Endothelial cell of umbilical vein (primary cell): ENCODE measurements at regions not wholly inside any gene's neighbourhood (a gene's known extent, or its start where the extent isn't known, plus 50 kb on each side); places are given as distances from the start of the nearest gene placed in this dataset.

Experiments used
- BruUV-seq: library from RNA; stranded (reverse); fragments of 400-500 nt; replicated peaks from 2 replicates; lab custom pipeline; 2021; lab: Mats Ljungman, UMichigan
- CTCF ChIA-PET: fragments of 300-600, 350-600 bp; sonication (Branson Sonifier 250); formaldehyde crosslinking; loops from one replicate; lab custom pipeline; 2021; ENCODE audit warnings: antibody characterized with exemption, inconsistent platforms; lab: Charles Lee
- POLR2A ChIA-PET: fragments of 300-600, 350-600 bp; sonication (Branson Sonifier 250); formaldehyde crosslinking; loops from one replicate; lab custom pipeline; 2021; ENCODE audit warnings: antibody characterized with exemption, inconsistent platforms; lab: Charles Lee
- DNase-seq: peaks from one replicate; pipeline ENCODE4 v3.0.0-alpha.2; 2011; ENCODE audit warnings: low read depth, low spot score
- FAIRE-seq: peaks from 2 replicates; lab custom pipeline; 2011; peaks lifted over from hg19 to GRCh38; lab: Jason Lieb, UNC
- H2AFZ ChIP-seq: 2 replicates; pipeline ENCODE4 v1.6.0; 2012; ENCODE audit warnings: low read depth, low read length, control low read depth, inconsistent platforms
- H3K27ac ChIP-seq: 2 replicates; pipeline ENCODE4 v1.5.1; 2011; ENCODE audit warnings: low read depth, mild to moderate bottlenecking, control low read depth, low read length, moderate library complexity; ENCODE audit not compliant: insufficient read depth
- H3K27me3 ChIP-seq, 2 experiments: 2 replicates each; pipeline versions ENCODE4 v1.6.0 to v1.6.1; 2011; ENCODE audit warnings: low read length in 2 of 2, mixed read lengths in 1 of 2; ENCODE audit not compliant: control insufficient read depth in 2 of 2, insufficient read depth in 2 of 2
- H3K36me3 ChIP-seq, 2 experiments: 2 replicates in 1 of 2; 3 replicates in 1 of 2; pipeline ENCODE4 v1.5.1; 2011; ENCODE audit warnings: low read length in 2 of 2, mild to moderate bottlenecking in 1 of 2, moderate library complexity in 1 of 2; ENCODE audit not compliant: control insufficient read depth in 2 of 2, insufficient read depth in 2 of 2; ENCODE audit errors: extremely low read depth in 1 of 2
- H3K4me1 ChIP-seq: 3 replicates; pipeline ENCODE4 v1.5.1; 2011; ENCODE audit warnings: mild to moderate bottlenecking, low read length; ENCODE audit not compliant: control insufficient read depth, insufficient read depth; ENCODE audit errors: extremely low read depth
- H3K4me2 ChIP-seq: 2 replicates; pipeline ENCODE4 v1.6.1; 2011; ENCODE audit warnings: low read length, control low read depth, mixed read lengths; ENCODE audit not compliant: insufficient read depth
- H3K4me3 ChIP-seq, 3 experiments: fragments of 200-600 bp in 1 of 3; sonication (generic), shearing (Covaris generic) in 1 of 3; replicated peaks in 1 of 3; 2 replicates each; pipeline ENCODE4 v1.5.1; 2011 to 2016; ENCODE audit warnings: control low read depth in 3 of 3, low read length in 3 of 3, mild to moderate bottlenecking in 2 of 3, inconsistent platforms in 1 of 3, low read depth in 1 of 3, moderate library complexity in 1 of 3; ENCODE audit not compliant: insufficient read depth in 1 of 3
- H3K79me2 ChIP-seq: 2 replicates; pipeline ENCODE4 v1.6.0; 2012; ENCODE audit warnings: low read length, inconsistent platforms; ENCODE audit not compliant: control insufficient read depth, insufficient read depth
- H3K9ac ChIP-seq: replicated peaks from 2 replicates; pipeline ENCODE3; 2011; ENCODE audit warnings: low read length, control low read depth; ENCODE audit not compliant: insufficient read depth; ENCODE audit errors: extremely low read depth
- H3K9me1 ChIP-seq: replicated peaks from 3 replicates; pipeline ENCODE4 v1.6.0; 2011; ENCODE audit warnings: mild to moderate bottlenecking, low read length; ENCODE audit not compliant: control insufficient read depth, insufficient read depth; ENCODE audit errors: extremely low read depth
- H3K9me3 ChIP-seq: replicated peaks from 2 replicates; pipeline ENCODE4 v1.5.1; 2012; ENCODE audit warnings: low read length, inconsistent platforms; ENCODE audit not compliant: control insufficient read depth, insufficient read depth
- H4K20me1 ChIP-seq: replicated peaks from 2 replicates; pipeline ENCODE3; 2011; ENCODE audit warnings: mild to moderate bottlenecking, low read length; ENCODE audit not compliant: control insufficient read depth, insufficient read depth; ENCODE audit errors: extremely low read depth
- CTCF ChIP-seq, 2 donors: IDR thresholded peaks; 1 replicate in 1 of 2; 2 replicates in 1 of 2; pipeline ENCODE4 v1.5.1; 2011; ENCODE audit warnings: low read length in 2 of 2, mild to moderate bottlenecking in 2 of 2, moderate library complexity in 2 of 2, control low read depth in 1 of 2, inconsistent platforms in 1 of 2, low read depth in 1 of 2; ENCODE audit not compliant: insufficient read depth in 1 of 2; ENCODE audit errors: extremely low read depth in 1 of 2
- EZH2 ChIP-seq: IDR thresholded peaks from 2 replicates; pipeline ENCODE4 v1.6.1; 2012; ENCODE audit warnings: borderline replicate concordance, low read depth, mild to moderate bottlenecking, moderate library complexity, low read length, inconsistent platforms; ENCODE audit not compliant: severe bottlenecking
- FOS ChIP-seq: IDR thresholded peaks from 2 replicates; pipeline ENCODE4 v1.6.1; 2011; ENCODE audit warnings: mild to moderate bottlenecking, low read length, moderate library complexity, borderline replicate concordance; ENCODE audit not compliant: insufficient read depth
- GATA2 ChIP-seq: IDR thresholded peaks from 2 replicates; pipeline ENCODE4 v1.7.0; 2011; ENCODE audit warnings: low read depth, mild to moderate bottlenecking, moderate library complexity, mixed read lengths, low read length; ENCODE audit not compliant: insufficient read length, insufficient read depth
- JUN ChIP-seq: IDR thresholded peaks from 2 replicates; pipeline ENCODE4 v1.6.1; 2011; ENCODE audit warnings: borderline replicate concordance, low read depth; ENCODE audit not compliant: insufficient read length, insufficient read depth
- MAX ChIP-seq: IDR thresholded peaks from 2 replicates; pipeline ENCODE4 v1.6.1; 2011; ENCODE audit not compliant: insufficient read depth, insufficient read length
- MYC ChIP-seq: IDR thresholded peaks from one replicate; pipeline ENCODE4 v1.6.1; 2011; ENCODE audit warnings: mild to moderate bottlenecking, low read depth, low read length
- POLR2A ChIP-seq: IDR thresholded peaks from 2 replicates; pipeline ENCODE4 v1.6.1; 2012; ENCODE audit warnings: low read depth, mild to moderate bottlenecking, control low read depth, low read length
- POLR2AphosphoS5 ChIP-seq: IDR thresholded peaks from 2 replicates; pipeline ENCODE4 v1.6.1; 2012; ENCODE audit warnings: low read depth, mild to moderate bottlenecking, control low read depth, low read length, moderate library complexity; ENCODE audit not compliant: insufficient read depth
- dilution Hi-C: fragments of 300-500 bp; cut with MboI; formaldehyde crosslinking; loops from one replicate; pipeline ENCODE4 v1.15.0; 2019; ENCODE audit warnings: low sequenced_read_pairs; ENCODE audit not compliant: extremely low pct_ligation_motif_present
- intact Hi-C: fragments of 100-400 bp; cut with micrococcal nuclease; formaldehyde crosslinking; loops from one replicate; pipeline ENCODE4 v1.10.0; 2022

DNA sequence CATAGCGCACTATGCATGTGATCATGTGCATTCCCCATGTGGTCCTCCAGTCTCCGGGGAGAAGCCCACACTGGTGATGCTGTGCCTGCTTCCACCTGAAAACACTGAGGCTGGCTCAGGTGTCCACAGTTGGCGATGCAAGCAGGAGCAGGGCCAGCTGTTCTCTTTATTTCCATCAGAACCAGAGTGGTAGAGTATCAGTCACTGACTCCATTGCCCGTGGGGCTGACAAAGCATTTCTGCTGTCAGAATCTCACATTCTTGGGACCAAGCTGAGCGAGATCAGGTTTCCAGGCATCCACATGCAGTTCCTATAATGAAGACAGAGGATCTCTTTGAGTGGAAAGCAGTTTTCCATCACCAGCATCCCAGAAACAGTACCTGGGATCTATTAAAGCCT, 52.5 kb downstream of the GADD45G start:
- ChIA-PET POLR2A (no interaction called here), CTCF (no interaction called here)
- no peaks in the 10 kb centered on the region for H3K9me1 ChIP-seq
- H3K4me1 ChIP-seq, result peaks cover 9% of the 10 kb centered on the region
- no TSS peak for BruUV-seq
- H3K9me3 ChIP-seq, result no peaks in the 10 kb centered on the region
- no peaks in the 10 kb centered on the region for H3K36me3 ChIP-seq
- no peaks in the 10 kb centered on the region for H4K20me1 ChIP-seq
- no peak overlapping the region for H3K9ac ChIP-seq
- H3K4me3 ChIP-seq, result no peak overlapping the region
- H3K27me3 ChIP-seq, result no peaks in the 10 kb centered on the region
- intact Hi-C loops, result no loop called here
- FAIRE-seq (no peak), DNase-seq (no peak)
- dilution Hi-C loops, result no loop called here
- H3K27ac ChIP-seq, result no peak overlapping the region
- H3K4me2 ChIP-seq, result no peak overlapping the region
- TF ChIP-seq POLR2AphosphoS5, result no peak
- TF ChIP-seq POLR2A, result no peak
- no peak for TF ChIP-seq MAX
- no peak for TF ChIP-seq FOS
- no peaks in the 10 kb centered on the region for H3K79me2 ChIP-seq
- no peak overlapping the region for H2AFZ ChIP-seq

- Histone ChIP-seq H3K4me1 (peaks cover 9% of the 10 kb centered on the region), H3K9ac (no peak overlapping the region), H3K4me3 (no peak overlapping the region), H3K79me2 (no peaks in the 10 kb centered on the region), H3K36me3 (no peaks in the 10 kb centered on the region), H3K4me2 (no peak overlapping the region), H2AFZ (no peak overlapping the region), H3K9me1 (no peaks in the 10 kb centered on the region), H3K27ac (no peak overlapping the region), H3K9me3 (no peaks in the 10 kb centered on the region), H3K27me3 (no peaks in the 10 kb centered on the region), H4K20me1 (no peaks in the 10 kb centered on the region)
- dilution Hi-C loops (no loop called here), intact Hi-C loops (no loop called here)
- ChIA-PET CTCF (no interaction called here), POLR2A (no interaction called here)
- no TSS peak for BruUV-seq
- TF ChIP-seq CTCF (IDR thresholded peaks at IDR 0.05; ENCODE audit: extremely low read depth in 1 of 2, insufficient read depth in 1 of 2, low read depth in 1 of 2, low read length in 2 of 2) (no peak), EZH2 (no peak), FOS (no peak), MAX (no peak), POLR2AphosphoS5 (no peak), POLR2A (no peak), MYC (no peak), JUN (no peak), GATA2 (no peak)
- FAIRE-seq (no peak), DNase-seq (no peak)
Measured at GRCh38 chr9:89657765-89658164, 53.0 kb downstream of the GADD45G start.
